KOPT-K1 (cell line): ENCODE measurements at regions not wholly inside any gene's neighbourhood (a gene's known extent, or its start where the extent isn't known, plus 50 kb on each side); places are given as distances from the start of the nearest gene placed in this dataset.

Experiments
- H3K27ac ChIP-seq: fragments of 200-600 bp; sonication (generic); 2 replicates; pipeline ENCODE4 v1.5.1; 2016; ENCODE audit warnings: antibody characterized with exemption, mild to moderate bottlenecking, low read depth, low read length; ENCODE audit not compliant: poor library complexity, severe bottlenecking
- H3K36me3 ChIP-seq: fragments of 200-600 bp; sonication (generic); 2 replicates; pipeline ENCODE4 v1.5.1; 2017; ENCODE audit warnings: antibody characterized with exemption, mild to moderate bottlenecking, low read length, moderate library complexity; ENCODE audit not compliant: insufficient read depth
- H3K9me3 ChIP-seq: fragments of 200-600 bp; sonication (generic); 2 replicates; pipeline ENCODE4 v1.5.1; 2017; ENCODE audit warnings: antibody characterized with exemption, low read length, mild to moderate bottlenecking; ENCODE audit not compliant: insufficient read depth, poor library complexity, severe bottlenecking

- Histone ChIP-seq H3K9me3 (no peaks in the 10 kb centered on the region), H3K36me3 (no peaks in the 10 kb centered on the region; the same call in 1 of the 2 replicates), H3K27ac (no peak overlapping the region)
Measured at GRCh38 chr12:124507188-124508109, 60.0 kb downstream of the NCOR2 start.

- Histone ChIP-seq H3K9me3 (no peaks in the 10 kb centered on the region), H3K27ac (no peak overlapping the region), H3K36me3 (no peaks in the 10 kb centered on the region; the same call in 1 of the 2 replicates)
Measured at GRCh38 chr12:124506832-124507153, 60.6 kb downstream of the NCOR2 start.

- Histone ChIP-seq H3K36me3 (no peaks in the 10 kb centered on the region; the same call in 1 of the 2 replicates), H3K9me3 (no peaks in the 10 kb centered on the region), H3K27ac (no peak overlapping the region)
Measured at GRCh38 chr12:124506145-124506831, 61.1 kb downstream of the NCOR2 start.

DNA sequence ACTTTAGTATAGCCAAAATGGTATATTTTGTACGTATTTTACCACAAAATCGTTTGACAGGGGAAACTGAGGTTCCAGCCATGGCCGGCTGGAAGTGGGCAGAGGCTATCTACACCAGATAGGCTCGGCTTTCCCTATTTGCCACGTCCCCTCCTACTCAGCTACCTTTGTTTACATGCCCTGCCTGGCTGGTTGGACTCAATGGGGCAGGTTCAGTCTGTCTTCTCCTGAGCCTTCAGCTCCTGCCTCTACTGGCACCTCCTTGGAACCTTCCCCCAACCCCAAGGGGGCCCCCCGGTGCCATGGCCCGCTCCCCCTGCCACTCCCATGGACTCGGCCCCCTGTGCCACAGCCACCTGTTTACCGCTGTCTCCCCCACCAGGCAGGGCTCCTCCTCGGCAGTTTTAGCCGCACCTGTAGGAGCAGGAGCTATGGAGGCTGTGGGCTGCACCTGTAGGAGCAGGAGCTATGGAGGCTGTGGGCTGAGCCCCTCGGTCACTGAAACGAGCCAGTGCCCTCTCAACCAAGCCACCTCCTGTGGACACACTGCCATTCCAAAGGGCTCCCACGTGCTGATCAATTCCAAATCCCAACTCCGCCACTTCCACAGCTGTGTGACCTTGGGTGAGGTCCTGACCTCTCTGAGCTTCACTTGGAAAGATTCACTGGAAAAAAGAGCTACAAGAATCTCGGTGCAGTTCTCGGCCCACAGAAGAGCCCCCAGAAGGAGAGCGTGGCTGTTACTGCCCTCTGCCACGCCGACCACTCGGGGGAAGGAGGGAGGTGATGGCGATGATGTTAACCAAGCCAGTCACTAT is 62.2 kb downstream of the NCOR2 start:
- no peak overlapping the region for H3K27ac ChIP-seq
- no peaks in the 10 kb centered on the region; the same call in 1 of the 2 replicates for H3K36me3 ChIP-seq
- no peaks in the 10 kb centered on the region for H3K9me3 ChIP-seq

DNA sequence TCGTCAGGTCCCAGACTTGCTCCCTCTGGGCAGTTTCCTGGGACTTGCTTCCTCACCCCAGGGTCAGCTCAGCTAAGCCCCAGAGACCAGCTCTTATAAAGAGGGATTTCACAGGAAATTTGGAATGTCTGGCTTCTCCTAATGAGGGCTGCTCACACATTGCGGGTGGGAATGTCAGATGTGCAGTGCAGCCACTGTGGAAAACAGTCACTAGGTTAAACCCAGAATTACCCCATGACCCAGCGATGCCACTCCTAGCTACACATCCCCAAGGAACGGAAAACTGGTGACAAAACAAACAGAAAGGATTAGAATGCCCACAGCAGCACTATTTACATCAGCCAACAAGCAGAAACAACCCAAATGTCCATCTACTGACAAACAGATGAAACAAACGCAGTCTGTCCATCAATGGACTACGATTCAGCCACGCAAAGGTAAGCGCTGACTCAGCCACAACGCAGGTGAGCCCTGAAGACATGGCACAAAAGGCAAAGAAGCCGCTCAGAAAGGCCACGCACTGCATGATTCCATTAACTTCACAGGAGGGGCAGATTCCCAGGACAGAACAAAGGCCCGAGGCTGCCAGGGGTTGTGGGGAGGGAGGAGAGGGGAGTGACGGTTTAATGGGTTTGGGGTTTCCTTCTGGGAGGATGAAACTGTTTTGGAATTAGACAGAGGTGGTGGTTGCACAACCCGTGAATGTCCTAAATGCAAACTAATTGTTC is 63.0 kb downstream of the NCOR2 start:
- Histone ChIP-seq H3K36me3 (no peaks in the 10 kb centered on the region; the same call in 1 of the 2 replicates), H3K9me3 (no peaks in the 10 kb centered on the region), H3K27ac (no peak overlapping the region)

GRCh38 chr12:124503305-124503704 is 64.1 kb downstream of the NCOR2 start:
- Histone ChIP-seq H3K36me3 (no peaks in the 10 kb centered on the region; the same call in 1 of the 2 replicates), H3K9me3 (no peaks in the 10 kb centered on the region), H3K27ac (no peak overlapping the region)

DNA sequence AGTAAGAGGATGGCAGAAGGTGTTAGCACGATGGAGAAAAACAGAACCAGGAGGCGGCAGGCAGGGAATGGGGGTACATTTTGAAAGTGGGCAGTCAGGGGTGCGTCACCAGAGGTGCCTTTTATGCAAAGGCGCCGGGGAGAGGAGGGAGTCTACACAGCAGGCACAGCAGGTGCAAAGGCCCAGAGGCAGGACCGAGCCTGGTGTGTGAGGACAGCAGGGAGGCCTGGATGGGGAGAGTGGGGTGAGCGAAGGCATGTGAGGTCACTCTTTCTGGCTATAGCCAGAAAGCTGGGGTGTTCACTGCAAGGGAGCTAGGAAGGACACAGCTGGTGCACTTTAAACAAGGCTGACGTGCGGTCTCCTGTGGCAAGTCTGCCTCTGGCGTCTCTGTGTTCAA is 65.0 kb downstream of the NCOR2 start:
- H3K27ac ChIP-seq: no peak overlapping the region
- H3K9me3 ChIP-seq: no peaks in the 10 kb centered on the region
- H3K36me3 ChIP-seq: no peaks in the 10 kb centered on the region; the same call in 1 of the 2 replicates

- Histone ChIP-seq H3K9me3 (no peaks in the 10 kb centered on the region), H3K27ac (no peak overlapping the region), H3K36me3 (no peaks in the 10 kb centered on the region; the same call in 1 of the 2 replicates)
Measured at GRCh38 chr12:124501827-124502226, 65.6 kb downstream of the NCOR2 start.

DNA sequence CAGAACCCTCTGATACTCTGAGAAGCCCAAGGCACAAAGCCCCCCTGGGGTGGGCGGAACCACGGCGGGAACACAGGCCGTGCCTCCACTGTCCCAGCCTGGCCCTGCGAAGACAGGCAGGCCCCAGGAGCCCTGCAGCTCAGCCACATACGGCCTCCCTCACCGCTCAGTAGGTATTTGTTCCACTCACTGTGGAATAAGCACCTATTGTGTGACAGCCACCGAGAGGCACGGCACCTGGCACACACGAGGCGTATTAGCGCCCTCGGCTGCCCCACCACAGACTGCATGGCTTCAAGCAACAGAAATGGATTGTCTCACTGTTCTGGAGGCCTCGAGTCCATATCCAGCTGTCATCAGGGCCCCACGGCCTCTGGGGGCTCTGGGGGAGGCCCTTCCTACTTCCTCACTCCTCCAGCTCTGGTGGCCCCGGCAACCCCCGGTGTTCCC is 66.3 kb downstream of the NCOR2 start:
- no peaks in the 10 kb centered on the region for H3K9me3 ChIP-seq
- H3K27ac ChIP-seq: no peak overlapping the region
- H3K36me3 ChIP-seq: no peaks in the 10 kb centered on the region; the same call in 1 of the 2 replicates

DNA sequence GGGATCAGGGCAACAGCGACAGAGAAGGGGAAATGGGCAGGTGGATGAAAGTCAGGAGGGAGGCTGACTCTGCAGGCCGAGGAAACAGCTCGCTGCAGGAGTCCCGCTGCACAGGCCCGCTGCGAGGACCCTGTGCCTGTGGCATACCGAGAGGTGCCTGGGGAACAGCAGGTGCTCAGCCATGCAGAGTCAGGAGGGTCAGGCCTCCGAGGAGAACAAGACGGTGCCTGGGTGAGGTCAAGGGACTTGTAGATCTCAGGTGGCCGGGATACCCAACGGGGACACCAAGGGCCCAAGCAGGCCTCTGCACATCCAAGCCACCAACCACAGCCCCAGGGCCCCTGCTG is 67.5 kb downstream of the NCOR2 start:
- Histone ChIP-seq H3K27ac (no peak overlapping the region), H3K9me3 (no peaks in the 10 kb centered on the region), H3K36me3 (peaks cover 5% of the 10 kb centered on the region; the same call in 1 of the 2 replicates)

DNA sequence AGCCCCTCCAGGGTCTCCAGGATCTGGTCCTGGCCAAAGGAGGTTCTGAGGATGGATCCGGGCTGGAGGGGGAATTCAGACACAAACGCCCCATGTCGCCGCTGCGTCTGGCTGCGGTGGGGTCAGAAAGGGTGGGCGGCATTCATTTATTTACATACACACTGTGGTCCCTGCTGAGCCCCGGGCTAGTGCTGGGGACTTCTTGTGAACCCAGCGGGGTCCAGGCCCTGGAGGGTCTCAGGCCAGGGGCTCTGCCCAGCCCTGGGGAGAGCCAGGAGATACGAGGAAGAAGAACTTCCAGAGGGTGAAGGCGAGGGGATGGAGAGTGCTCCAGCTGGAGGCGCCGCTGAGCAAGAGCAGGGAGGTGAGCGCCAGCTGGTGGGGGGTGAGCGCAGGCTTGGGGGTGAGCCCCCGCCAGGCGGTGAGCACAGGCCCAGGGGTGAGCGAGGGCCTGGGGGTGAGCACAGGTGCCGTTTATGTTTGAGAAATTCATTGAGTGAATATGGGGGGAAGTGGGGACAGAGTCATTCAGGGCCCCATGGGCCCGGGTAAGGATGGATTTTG is 68.1 kb downstream of the NCOR2 start:
- Histone ChIP-seq H3K36me3 (peaks cover 11% of the 10 kb centered on the region; the same call in 1 of the 2 replicates), H3K9me3 (no peaks in the 10 kb centered on the region), H3K27ac (no peak overlapping the region)

DNA sequence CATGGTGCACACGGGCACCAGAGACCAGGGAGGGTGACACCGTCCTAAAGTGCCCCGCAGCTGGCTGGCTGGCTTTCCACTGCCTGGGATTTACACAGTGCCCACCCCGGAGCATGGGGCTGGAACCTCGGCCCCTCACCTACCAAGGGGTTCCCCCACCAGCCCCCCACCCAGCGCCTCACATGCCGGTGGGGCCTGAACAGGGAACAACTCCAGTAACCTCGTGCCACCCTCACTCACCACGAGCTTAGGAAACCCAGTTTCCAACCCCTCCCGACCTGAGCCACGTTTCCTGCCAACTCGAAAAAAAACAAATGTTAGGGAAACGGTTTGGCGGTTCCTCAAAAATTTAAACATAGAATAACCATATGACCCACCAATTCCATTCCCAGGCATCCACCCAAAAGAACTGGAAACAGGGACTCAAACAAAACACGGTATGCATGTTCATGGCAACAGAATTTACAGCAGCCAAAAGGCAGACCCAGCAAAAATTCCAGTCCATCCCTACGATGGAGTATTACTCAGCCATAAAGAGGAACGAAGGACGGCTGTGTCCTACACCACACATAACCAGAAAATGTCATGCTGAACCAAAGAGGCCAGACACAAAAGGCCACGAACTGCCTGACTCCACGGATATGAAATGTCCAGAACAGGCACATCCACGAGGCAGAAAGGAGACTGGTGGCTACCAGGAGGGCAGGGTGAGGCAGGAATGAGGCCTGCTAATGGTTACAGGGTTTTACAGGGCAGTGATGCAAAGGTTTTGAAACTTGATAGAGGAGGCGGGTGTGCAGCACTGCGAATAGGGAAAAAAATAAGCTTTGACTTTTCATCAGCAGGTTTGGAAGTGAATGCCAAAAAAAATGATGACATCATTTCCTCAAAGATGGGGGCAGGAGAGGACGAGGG is 68.9 kb downstream of the NCOR2 start:
- Histone ChIP-seq H3K9me3 (no peaks in the 10 kb centered on the region), H3K36me3 (peaks cover 19% of the 10 kb centered on the region), H3K27ac (no peak overlapping the region)

GRCh38 chr12:124497658-124498057 is 69.8 kb downstream of the NCOR2 start:
- no peak overlapping the region for H3K27ac ChIP-seq
- H3K36me3 ChIP-seq: peaks cover 27% of the 10 kb centered on the region
- no peaks in the 10 kb centered on the region for H3K9me3 ChIP-seq
